NB4 (cell line): ENCODE measurements at regions not wholly inside any gene's neighbourhood (a gene's known extent, or its start where the extent isn't known, plus 50 kb on each side); places are given as distances from the start of the nearest gene placed in this dataset.

Experiments
- MYC ChIP-seq: IDR thresholded peaks from 2 replicates; pipeline ENCODE4 v1.6.1; 2011; ENCODE audit warnings: low read depth, low read length
- POLR2A ChIP-seq: IDR thresholded peaks from 2 replicates; pipeline ENCODE4 v1.6.1; 2011; ENCODE audit warnings: mild to moderate bottlenecking; ENCODE audit not compliant: insufficient read length; ENCODE audit errors: extremely low read depth
- TF ChIP-seq, protein P1 (sequence below): IDR thresholded peaks from one replicate; pipeline ENCODE4 v1.5.1; 2012; ENCODE audit warnings: low read depth, low read length
- TF ChIP-seq, protein P2 (sequence below): IDR thresholded peaks from 2 replicates; pipeline ENCODE4 v1.6.1; 2011; ENCODE audit warnings: low read depth, low read length

DNA sequence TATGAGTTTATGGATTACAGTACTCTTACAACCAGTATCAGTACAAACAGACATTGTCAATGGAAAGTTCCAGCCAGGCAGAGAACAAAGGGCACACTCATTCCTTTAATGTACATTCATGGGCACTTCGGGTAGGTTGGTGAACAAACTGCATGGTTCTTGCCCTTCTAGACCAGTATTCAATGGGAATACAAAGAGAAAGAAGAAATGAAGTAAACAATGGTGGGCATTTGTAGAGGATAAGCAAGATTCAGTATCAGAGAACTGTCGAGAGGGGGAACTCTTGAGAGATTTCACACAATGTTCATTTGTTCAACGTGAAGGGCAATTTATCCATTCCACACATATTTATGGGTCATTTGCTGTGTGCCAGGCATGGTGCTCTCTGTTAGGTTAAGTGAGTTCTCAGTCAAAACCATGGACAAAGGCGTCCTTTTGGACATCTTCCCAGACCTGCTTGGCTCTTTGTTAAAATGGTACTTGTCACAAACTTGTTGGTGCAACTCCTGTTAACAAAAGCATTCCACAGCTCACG, 714.8 kb downstream of the DHX35 start:
- TF ChIP-seq, protein P1, sequence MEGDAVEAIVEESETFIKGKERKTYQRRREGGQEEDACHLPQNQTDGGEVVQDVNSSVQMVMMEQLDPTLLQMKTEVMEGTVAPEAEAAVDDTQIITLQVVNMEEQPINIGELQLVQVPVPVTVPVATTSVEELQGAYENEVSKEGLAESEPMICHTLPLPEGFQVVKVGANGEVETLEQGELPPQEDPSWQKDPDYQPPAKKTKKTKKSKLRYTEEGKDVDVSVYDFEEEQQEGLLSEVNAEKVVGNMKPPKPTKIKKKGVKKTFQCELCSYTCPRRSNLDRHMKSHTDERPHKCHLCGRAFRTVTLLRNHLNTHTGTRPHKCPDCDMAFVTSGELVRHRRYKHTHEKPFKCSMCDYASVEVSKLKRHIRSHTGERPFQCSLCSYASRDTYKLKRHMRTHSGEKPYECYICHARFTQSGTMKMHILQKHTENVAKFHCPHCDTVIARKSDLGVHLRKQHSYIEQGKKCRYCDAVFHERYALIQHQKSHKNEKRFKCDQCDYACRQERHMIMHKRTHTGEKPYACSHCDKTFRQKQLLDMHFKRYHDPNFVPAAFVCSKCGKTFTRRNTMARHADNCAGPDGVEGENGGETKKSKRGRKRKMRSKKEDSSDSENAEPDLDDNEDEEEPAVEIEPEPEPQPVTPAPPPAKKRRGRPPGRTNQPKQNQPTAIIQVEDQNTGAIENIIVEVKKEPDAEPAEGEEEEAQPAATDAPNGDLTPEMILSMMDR = peak; percentile 62
- TF ChIP-seq POLR2A (no peak), MYC (no peak)
- TF ChIP-seq, protein P2, sequence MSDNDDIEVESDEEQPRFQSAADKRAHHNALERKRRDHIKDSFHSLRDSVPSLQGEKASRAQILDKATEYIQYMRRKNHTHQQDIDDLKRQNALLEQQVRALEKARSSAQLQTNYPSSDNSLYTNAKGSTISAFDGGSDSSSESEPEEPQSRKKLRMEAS = no peak
